ENCODE measurements at regions not wholly inside any gene's neighbourhood (a gene's known extent, or its start where the extent isn't known, plus 50 kb on each side); places are given as distances from the start of the nearest gene placed in this dataset.

- TF ChIP-seq, protein P1, sequence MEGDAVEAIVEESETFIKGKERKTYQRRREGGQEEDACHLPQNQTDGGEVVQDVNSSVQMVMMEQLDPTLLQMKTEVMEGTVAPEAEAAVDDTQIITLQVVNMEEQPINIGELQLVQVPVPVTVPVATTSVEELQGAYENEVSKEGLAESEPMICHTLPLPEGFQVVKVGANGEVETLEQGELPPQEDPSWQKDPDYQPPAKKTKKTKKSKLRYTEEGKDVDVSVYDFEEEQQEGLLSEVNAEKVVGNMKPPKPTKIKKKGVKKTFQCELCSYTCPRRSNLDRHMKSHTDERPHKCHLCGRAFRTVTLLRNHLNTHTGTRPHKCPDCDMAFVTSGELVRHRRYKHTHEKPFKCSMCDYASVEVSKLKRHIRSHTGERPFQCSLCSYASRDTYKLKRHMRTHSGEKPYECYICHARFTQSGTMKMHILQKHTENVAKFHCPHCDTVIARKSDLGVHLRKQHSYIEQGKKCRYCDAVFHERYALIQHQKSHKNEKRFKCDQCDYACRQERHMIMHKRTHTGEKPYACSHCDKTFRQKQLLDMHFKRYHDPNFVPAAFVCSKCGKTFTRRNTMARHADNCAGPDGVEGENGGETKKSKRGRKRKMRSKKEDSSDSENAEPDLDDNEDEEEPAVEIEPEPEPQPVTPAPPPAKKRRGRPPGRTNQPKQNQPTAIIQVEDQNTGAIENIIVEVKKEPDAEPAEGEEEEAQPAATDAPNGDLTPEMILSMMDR (IDR thresholded peaks at IDR 0.05; ENCODE audit: poor library complexity, severe bottlenecking) = no peak
- no peak for TF ChIP-seq POLR2AphosphoS5 (IDR thresholded peaks at IDR 0.05)
- no peak for TF ChIP-seq SMC3 (conservative IDR thresholded peaks at IDR 0.05; ENCODE audit: poor library complexity)
- no peak for TF ChIP-seq TAF1 (IDR thresholded peaks at IDR 0.05; ENCODE audit: low read depth)
- TF ChIP-seq EZH2 (IDR thresholded peaks at IDR 0.05; ENCODE audit: borderline replicate concordance, insufficient read depth, low read length, poor library complexity, severe bottlenecking) = no peak
- no peak for TF ChIP-seq RAD21 (conservative IDR thresholded peaks at IDR 0.05)
- TF ChIP-seq REST (IDR thresholded peaks at IDR 0.05; ENCODE audit: borderline replicate concordance) = no peak
- TF ChIP-seq EP300 (conservative IDR thresholded peaks at IDR 0.05; ENCODE audit: poor library complexity, severe bottlenecking) = no peak
- no peak for TF ChIP-seq MXI1 (conservative IDR thresholded peaks at IDR 0.05; ENCODE audit: poor library complexity, severe bottlenecking)
Observed at GRCh38 chr3:128548426-128549282, 55.7 kb upstream of the GATA2 start.
